ENCODE measurements at regions not wholly inside any gene's neighbourhood (a gene's known extent, or its start where the extent isn't known, plus 50 kb on each side); places are given as distances from the start of the nearest gene placed in this dataset.

DNA sequence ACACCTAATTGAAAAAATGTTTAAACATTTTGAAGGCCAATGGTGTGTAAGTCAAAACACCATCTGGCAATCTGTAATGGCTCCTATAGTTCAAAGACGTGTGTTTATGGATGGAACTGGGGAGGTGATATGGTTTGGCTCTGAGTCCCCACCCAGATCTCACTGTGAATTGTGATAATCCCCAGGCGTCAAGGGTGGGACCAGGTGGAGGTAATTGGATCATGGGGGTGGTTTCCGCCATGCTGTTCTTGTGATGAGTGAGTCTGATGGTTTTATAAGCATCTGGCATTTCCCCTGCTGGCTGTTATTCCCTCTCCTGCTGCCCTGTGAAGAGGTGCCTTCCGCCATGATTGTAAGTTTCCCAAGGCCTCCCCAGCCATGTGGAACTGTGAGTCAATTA is 52.2 kb downstream of the ADRA2C start:
- TF ChIP-seq, protein P1, sequence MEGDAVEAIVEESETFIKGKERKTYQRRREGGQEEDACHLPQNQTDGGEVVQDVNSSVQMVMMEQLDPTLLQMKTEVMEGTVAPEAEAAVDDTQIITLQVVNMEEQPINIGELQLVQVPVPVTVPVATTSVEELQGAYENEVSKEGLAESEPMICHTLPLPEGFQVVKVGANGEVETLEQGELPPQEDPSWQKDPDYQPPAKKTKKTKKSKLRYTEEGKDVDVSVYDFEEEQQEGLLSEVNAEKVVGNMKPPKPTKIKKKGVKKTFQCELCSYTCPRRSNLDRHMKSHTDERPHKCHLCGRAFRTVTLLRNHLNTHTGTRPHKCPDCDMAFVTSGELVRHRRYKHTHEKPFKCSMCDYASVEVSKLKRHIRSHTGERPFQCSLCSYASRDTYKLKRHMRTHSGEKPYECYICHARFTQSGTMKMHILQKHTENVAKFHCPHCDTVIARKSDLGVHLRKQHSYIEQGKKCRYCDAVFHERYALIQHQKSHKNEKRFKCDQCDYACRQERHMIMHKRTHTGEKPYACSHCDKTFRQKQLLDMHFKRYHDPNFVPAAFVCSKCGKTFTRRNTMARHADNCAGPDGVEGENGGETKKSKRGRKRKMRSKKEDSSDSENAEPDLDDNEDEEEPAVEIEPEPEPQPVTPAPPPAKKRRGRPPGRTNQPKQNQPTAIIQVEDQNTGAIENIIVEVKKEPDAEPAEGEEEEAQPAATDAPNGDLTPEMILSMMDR (IDR thresholded peaks at IDR 0.05; ENCODE audit: low read depth, low read length, missing control alignments), result no peak
- H3K4me3 ChIP-seq (replicated peaks; ENCODE audit: low read depth, low read length), result no peak overlapping the region
- DNase-seq (ENCODE audit: extremely low read depth, low read depth), result no peak

DNA sequence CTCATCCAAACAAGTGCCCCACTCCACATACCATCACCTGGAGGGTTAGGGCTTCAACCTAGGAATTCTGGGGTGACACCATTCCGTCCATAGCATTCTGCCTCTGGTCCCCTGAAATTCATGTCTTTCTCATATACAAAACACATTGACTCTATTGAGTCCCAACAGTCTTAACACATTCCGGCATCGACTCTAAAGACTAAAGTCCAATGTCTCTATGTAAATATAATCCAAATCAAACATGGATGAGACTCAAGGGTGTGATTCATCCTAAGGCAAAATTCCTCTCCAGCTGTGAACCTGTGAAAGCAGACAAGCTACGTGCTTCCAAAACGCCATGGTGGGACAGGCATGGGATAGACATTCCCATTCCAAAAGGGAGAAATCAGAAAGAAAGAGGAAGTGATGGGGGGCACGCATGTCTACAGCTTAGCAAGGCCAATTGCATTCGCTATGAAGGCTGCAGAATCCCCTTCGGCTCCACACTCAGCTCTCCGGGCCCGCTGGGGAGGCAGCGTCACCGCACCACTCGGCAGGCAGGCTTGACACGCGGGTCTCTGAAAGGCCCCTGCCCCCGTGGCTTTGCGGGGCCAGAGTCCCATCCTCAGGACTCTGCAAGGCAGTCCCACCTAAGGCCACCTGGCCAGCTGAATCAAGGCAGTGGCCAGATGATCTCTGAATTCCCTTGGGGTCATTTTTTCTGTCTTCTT is 53.2 kb downstream of the ADRA2C start:
- no peak for DNase-seq (ENCODE audit: extremely low read depth, low read depth)
- H3K4me3 ChIP-seq (replicated peaks; ENCODE audit: low read depth, low read length), result no peak overlapping the region
- TF ChIP-seq, protein P1 (IDR thresholded peaks at IDR 0.05; ENCODE audit: low read depth, low read length, missing control alignments), result no peak

DNA sequence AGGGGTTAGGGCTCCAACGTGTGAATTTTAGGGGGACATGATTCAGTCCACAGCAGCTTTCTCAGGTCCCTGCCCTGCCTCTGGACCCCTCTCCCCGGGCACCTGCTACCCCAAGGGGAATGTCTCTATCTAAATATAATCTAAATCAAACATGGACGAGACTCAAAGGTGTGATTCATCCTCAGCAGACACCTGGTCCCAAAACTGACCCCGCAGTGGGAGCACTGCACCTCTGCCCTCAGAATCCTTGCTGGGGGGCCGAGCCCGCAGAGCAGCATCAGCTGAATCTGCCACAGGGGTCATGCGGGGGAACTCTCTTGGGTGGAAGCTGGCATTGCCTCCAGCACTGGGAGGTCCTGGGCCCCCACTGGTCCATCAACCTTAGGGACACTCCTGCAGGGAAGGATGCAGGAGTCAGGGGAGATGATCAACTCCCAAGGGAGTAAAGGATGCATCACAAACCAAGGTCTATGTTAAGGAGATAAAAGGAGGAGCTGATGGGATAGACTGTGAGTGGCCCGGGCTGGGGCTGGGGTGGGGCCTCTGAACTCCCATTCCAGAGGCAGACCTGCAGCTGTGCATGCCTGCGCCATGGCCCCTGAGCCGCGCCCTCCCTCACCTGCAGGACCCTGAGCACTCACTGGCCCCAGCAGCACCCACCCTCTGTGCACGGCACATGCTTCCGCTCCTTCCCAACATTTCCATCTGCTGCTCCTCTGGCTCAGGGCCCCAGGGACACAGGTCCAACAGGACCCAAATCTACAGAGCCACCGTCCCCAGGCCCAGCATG is 54.0 kb downstream of the ADRA2C start:
- no peak for DNase-seq (ENCODE audit: extremely low read depth, low read depth)
- H3K4me3 ChIP-seq (replicated peaks; ENCODE audit: low read depth, low read length), result no peak overlapping the region
- TF ChIP-seq, protein P1 (IDR thresholded peaks at IDR 0.05; ENCODE audit: low read depth, low read length, missing control alignments), result no peak

DNA sequence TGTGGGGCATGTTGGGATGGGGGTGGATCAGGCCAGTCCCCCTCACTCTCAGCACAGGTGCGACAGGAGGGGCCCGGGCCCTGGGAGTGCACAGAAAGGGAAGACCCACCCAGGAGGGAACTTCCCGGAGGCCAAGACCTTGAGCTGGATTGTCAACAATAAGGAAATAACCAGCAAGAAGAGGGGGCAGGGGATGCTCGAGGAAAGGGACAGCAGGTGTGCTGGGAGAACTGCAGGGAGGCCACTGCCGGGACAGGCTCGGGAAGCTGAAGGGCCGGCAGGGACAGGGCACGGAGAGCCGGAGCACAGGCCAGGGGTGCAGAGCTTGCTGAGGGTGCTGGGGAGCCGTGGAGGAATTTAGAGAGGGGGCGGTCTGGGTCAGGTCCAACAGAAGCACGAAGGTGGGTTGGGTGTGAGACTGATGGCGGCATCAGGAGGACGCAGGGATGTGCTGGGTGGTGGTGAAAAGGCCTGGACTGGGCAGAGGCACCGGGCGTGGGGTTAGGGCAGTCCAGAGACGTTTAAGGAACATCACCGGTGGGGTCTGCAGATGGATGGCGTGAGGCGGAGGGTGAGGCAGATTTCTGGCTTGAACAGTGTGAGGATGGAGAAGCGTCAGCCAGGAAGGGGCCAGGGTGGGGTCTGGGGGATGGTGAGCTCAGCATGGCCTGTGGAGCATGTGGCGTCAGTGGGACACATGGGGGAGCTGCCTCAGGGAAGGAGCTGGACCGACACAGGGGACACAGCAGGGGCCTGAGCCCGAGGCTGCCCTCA is 54.8 kb downstream of the ADRA2C start:
- TF ChIP-seq, protein P1 (IDR thresholded peaks at IDR 0.05; ENCODE audit: low read depth, low read length, missing control alignments), result no peak
- DNase-seq (ENCODE audit: extremely low read depth, low read depth), result no peak
- H3K4me3 ChIP-seq (replicated peaks; ENCODE audit: low read depth, low read length), result no peak overlapping the region

DNA sequence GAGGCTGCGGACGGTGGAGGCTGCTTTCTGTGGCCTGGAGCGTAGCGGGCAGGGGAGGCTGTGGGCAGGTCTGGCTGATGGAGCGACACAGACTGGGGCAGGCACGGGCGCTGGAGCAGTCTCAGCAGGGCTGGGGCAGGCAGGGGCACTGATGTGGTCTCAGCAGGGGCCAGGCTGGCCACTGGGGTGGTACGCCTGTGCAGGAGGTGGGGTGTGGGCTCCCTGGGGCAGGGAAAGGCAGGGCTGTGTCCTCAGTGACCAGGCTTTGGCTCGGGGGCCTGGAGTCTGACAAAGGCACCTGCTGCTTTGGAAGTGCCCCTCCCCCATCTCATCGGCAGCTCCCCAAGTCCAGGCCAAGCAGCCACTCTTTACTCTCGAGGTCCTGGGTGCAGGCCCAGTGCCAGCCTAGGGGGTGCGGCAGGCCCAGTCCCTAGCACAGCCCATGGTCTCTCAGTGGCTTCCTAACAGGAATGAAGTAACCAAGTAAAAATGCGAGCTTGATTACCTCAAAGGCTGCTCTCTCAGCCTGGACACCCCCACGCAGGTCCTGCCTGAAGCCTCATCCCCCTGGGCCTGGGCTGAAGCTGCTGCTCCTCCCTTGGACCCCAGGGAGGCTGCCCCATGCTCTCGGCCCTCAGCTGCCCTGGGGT is 55.5 kb downstream of the ADRA2C start:
- no peak for DNase-seq (ENCODE audit: extremely low read depth, low read depth)
- H3K4me3 ChIP-seq (replicated peaks; ENCODE audit: low read depth, low read length), result no peak overlapping the region
- TF ChIP-seq, protein P1 (IDR thresholded peaks at IDR 0.05; ENCODE audit: low read depth, low read length, missing control alignments), result no peak

DNA sequence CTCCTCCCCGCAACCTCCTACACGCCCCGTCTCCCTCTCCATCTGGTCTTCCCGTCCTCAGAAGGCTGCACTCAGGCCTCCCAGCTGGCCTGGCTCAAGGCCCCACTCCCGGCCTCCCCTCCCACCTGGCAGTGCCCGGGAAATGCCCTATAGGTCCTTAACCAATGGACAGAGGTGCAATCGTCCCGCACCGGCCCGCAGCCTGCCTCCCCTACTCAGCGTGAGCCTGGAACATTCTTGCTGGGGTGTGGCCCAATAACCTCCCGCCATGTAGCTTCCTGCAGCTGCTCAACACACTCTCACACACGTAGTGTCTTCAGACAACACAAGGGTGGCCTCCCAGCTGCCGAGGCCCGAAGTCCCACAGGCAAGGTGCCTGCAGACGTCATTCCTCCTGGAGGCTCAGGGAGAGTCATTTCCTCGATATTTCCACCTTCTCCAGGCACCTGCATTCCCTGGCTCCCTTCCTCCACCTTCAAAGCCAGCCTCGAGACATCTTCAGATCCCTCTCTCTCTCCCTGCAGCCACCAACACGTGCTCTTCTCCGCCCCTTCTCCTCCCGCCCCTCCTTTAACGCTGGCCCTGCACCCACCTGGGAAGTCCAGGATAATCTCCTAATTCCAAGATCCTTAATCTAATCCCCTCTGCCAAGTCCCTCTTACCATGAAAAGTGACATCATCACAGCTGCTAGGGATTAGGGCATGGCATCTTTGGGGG is 56.2 kb downstream of the ADRA2C start:
- TF ChIP-seq, protein P1 (IDR thresholded peaks at IDR 0.05; ENCODE audit: low read depth, low read length, missing control alignments), result no peak
- no peak for DNase-seq (ENCODE audit: extremely low read depth, low read depth)
- no peak overlapping the region for H3K4me3 ChIP-seq (replicated peaks; ENCODE audit: low read depth, low read length)
